KMS-11 (cell line): ENCODE measurements at regions not wholly inside any gene's neighbourhood (a gene's known extent, or its start where the extent isn't known, plus 50 kb on each side); places are given as distances from the start of the nearest gene placed in this dataset.
"Not testable (repeated sequence)": the region's sequence is repeated elsewhere in the genome, so short reads cannot be mapped to it uniquely, and the experiment has no call there.

Experiments
- H2AFZ ChIP-seq: fragments of 200-600 bp; sonication (generic); 2 replicates; pipeline ENCODE4 v1.6.1; 2016; ENCODE audit warnings: antibody characterized with exemption, mixed run types, low read depth
- H3K27ac ChIP-seq: fragments of 200-600 bp; sonication (generic); 2 replicates; pipeline ENCODE4 v1.6.1; 2016; ENCODE audit warnings: mild to moderate bottlenecking, mixed run types
- H3K27me3 ChIP-seq: fragments of 200-600 bp; sonication (generic); 2 replicates; pipeline ENCODE4 v1.6.1; 2017; ENCODE audit warnings: mild to moderate bottlenecking, low read depth, mixed run types, moderate library complexity; ENCODE audit not compliant: insufficient read depth
- H3K36me3 ChIP-seq: fragments of 200-600 bp; sonication (generic); 2 replicates; pipeline ENCODE4 v1.6.1; 2017; ENCODE audit warnings: mild to moderate bottlenecking, mixed run types; ENCODE audit not compliant: insufficient read depth
- H3K4me1 ChIP-seq: fragments of 200-600 bp; sonication (generic); 2 replicates; pipeline ENCODE4 v1.6.1; 2016; ENCODE audit warnings: mild to moderate bottlenecking, low read depth, mixed run types; ENCODE audit not compliant: poor library complexity, severe bottlenecking
- H3K4me2 ChIP-seq: fragments of 200-600 bp; sonication (generic); 2 replicates; pipeline ENCODE4 v1.7.0; 2016; ENCODE audit warnings: mild to moderate bottlenecking, mixed run types
- H3K4me3 ChIP-seq: fragments of 200-600 bp; sonication (generic); IDR thresholded peaks from 2 replicates; pipeline ENCODE4 v1.6.1; 2017; ENCODE audit warnings: low read depth, low read length, mixed read lengths; ENCODE audit not compliant: insufficient read depth
- H3K79me2 ChIP-seq: fragments of 200-600 bp; sonication (generic); 2 replicates; pipeline ENCODE4 v1.6.1; 2016; ENCODE audit warnings: low read depth, mixed run types; ENCODE audit not compliant: insufficient read depth
- H3K9ac ChIP-seq: fragments of 200-600 bp; sonication (generic); 2 replicates; pipeline ENCODE4 v1.6.1; 2016; ENCODE audit warnings: mild to moderate bottlenecking, mixed run types
- H4K20me1 ChIP-seq: fragments of 200-600 bp; sonication (generic); 2 replicates; pipeline ENCODE4 v1.6.1; 2016; ENCODE audit warnings: mild to moderate bottlenecking, mixed run types; ENCODE audit not compliant: insufficient read depth
- TF ChIP-seq, protein P1 (sequence below): fragments of 200-600 bp; sonication (generic); conservative IDR thresholded peaks from 2 replicates; pipeline ENCODE4 v1.6.1; 2017; ENCODE audit warnings: low read depth, mild to moderate bottlenecking, antibody characterized with exemption, low read length, moderate library complexity, mixed read lengths

DNA sequence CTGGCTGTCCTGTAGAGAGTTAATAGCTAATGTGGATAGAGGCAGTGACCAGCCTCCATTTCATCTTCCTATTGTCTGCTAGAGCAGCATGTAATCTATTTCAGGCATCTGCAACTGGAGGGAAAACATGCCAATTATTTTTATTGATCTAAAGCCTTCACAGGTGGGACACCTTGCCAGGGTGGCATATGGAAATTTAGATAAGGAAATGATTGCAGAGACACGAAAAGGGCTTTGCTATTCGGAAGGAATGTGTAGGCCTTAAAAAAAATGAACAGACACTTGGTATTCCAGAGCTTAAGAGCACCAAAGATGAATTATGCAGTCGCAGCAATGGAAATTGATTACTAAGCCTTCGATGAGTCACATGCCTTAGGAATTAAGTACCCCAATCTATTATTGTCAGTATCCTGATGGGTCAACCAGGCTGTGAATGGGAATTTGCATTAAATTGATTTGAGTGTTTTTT, 454.7 kb downstream of the SQOR start:
- Histone ChIP-seq H3K4me2 (no peak overlapping the region), H3K9ac (no peak overlapping the region), H3K4me3 (no peak overlapping the region), H2AFZ (no peak overlapping the region), H4K20me1 (no peaks in the 10 kb centered on the region), H3K27me3 (no peaks in the 10 kb centered on the region), H3K27ac (no peak overlapping the region), H3K36me3 (no peaks in the 10 kb centered on the region), H3K79me2 (no peaks in the 10 kb centered on the region), H3K4me1 (no peaks in the 10 kb centered on the region)
- TF ChIP-seq, protein P1, sequence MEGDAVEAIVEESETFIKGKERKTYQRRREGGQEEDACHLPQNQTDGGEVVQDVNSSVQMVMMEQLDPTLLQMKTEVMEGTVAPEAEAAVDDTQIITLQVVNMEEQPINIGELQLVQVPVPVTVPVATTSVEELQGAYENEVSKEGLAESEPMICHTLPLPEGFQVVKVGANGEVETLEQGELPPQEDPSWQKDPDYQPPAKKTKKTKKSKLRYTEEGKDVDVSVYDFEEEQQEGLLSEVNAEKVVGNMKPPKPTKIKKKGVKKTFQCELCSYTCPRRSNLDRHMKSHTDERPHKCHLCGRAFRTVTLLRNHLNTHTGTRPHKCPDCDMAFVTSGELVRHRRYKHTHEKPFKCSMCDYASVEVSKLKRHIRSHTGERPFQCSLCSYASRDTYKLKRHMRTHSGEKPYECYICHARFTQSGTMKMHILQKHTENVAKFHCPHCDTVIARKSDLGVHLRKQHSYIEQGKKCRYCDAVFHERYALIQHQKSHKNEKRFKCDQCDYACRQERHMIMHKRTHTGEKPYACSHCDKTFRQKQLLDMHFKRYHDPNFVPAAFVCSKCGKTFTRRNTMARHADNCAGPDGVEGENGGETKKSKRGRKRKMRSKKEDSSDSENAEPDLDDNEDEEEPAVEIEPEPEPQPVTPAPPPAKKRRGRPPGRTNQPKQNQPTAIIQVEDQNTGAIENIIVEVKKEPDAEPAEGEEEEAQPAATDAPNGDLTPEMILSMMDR, result no peak

DNA sequence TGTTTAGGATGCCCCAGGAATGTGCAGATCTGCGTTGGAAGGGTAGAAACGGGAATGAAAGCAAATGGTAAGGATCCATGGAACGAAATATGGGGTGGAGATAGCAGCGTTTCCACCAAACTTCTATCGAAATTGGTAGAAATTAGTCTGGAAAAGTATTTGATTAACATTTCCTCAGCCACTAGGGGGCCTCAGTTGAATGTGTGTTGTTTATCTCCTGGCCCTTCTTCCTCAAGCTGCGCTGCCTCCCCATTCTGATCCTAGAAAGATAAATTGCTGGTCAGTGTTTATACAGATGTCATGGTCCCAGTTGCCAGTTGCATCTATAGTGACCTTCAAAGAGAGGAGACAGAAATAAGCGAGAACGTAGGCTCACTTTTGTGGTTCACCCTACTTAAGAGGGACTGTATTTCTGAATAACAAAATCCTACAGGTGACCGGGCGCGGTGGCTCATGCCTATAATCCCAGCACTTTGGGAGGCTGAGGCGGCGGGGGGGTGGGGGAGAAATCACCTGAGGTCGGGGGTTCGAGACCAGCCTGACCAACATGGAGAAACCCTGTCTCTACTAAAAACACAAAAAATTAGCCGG, 457.1 kb downstream of the SQOR start:
- Histone ChIP-seq H3K4me3 (no peak overlapping the region), H3K9ac (no peak overlapping the region), H3K36me3 (no peaks in the 10 kb centered on the region), H3K27ac (no peak overlapping the region), H4K20me1 (no peaks in the 10 kb centered on the region), H3K4me2 (no peak overlapping the region), H3K79me2 (no peaks in the 10 kb centered on the region), H2AFZ (no peak overlapping the region), H3K27me3 (no peaks in the 10 kb centered on the region), H3K4me1 (no peaks in the 10 kb centered on the region)
- TF ChIP-seq, protein P1, result peak; percentile 85

DNA sequence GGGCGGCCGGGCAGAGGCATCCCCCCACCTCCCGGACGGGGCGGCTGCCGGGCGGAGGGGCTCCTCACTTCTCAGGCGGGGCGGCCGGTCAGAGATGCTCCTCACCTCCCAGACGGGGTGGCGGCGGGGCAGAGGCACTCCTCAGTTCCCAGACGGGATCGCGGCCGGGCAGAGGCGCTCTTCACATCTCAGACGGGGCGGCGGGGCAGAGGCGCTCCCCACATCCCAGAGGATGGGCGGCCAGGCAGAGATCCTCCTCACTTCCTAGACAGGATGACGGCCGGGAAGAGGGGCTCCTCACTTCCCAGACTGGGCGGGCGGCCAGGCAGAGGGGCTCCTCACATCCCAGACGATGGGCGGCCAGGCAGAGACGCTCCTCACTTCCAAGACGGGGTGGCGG, 463.2 kb downstream of the SQOR start:
- H3K9ac ChIP-seq, H3K4me2 ChIP-seq, H2AFZ ChIP-seq, H4K20me1 ChIP-seq, H3K4me1 ChIP-seq, H3K79me2 ChIP-seq, H3K27ac ChIP-seq, H3K27me3 ChIP-seq, H3K36me3 ChIP-seq, H3K4me3 ChIP-seq: not testable (repeated sequence)

DNA sequence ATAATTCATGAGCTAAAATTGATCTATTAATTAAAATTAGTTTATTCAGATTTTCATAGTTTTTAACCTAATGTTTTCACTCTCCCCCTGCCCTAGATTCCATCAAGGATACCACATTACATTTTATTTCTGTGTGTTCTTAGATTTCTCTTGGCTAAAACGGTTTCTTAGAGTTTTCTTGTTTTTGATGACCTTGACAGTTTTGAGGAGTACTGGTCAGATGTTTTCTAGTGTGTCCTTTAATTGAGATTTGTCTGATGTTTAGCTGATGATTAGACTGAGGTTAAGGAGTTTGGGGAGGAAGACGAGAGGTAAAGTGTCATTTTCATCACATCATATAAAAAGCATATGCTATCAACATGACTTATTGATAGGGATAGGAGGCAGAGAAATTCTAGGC, 475.9 kb downstream of the SQOR start:
- H3K79me2 ChIP-seq, result no peaks in the 10 kb centered on the region
- H3K27me3 ChIP-seq, result no peaks in the 10 kb centered on the region
- no peaks in the 10 kb centered on the region for H3K36me3 ChIP-seq
- H3K4me3 ChIP-seq, result no peak overlapping the region
- no peak overlapping the region for H3K4me2 ChIP-seq
- no peak overlapping the region for H3K27ac ChIP-seq
- TF ChIP-seq, protein P1, result no peak
- no peak overlapping the region for H3K9ac ChIP-seq
- no peaks in the 10 kb centered on the region for H4K20me1 ChIP-seq
- no peak overlapping the region for H2AFZ ChIP-seq
- H3K4me1 ChIP-seq, result no peaks in the 10 kb centered on the region

DNA sequence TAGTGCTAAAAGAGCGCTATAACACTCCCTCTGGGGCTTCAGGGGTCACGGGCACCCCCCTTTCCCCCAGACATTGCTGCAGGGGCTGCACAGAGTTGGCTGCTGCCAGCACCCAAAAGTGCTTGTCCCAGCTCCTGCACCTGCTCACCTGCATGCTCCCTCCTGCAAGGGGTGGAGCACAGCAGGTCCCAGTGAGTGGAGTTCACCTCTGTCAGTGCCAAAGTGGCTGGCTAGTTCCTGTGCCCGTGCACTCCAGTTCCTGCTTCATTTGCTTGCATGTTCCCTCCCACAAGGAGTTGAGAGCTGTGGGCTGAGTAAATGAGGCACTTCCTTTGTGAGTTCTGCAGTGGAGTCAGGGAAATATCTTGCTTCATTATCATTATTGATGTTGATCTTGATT, 476.9 kb downstream of the SQOR start:
- Histone ChIP-seq H3K4me2 (no peak overlapping the region), H2AFZ (no peak overlapping the region), H3K4me1 (no peaks in the 10 kb centered on the region), H3K79me2 (no peaks in the 10 kb centered on the region), H3K36me3 (no peaks in the 10 kb centered on the region), H3K9ac (no peak overlapping the region), H4K20me1 (no peaks in the 10 kb centered on the region), H3K27ac (no peak overlapping the region), H3K27me3 (no peaks in the 10 kb centered on the region), H3K4me3 (no peak overlapping the region)
- TF ChIP-seq, protein P1, result no peak
